Stimulated activated naive B cell treated with anti-CD40 and anti-IgM and Interleukin-4, amounts not matched to agents 10 μg/mL and 1 μg/mL and 100 μg/mL, for 72 hours (primary cell): ENCODE measurements at regions not wholly inside any gene's neighbourhood (a gene's known extent, or its start where the extent isn't known, plus 50 kb on each side); places are given as distances from the start of the nearest gene placed in this dataset.
"Not testable (repeated sequence)": the region's sequence is repeated elsewhere in the genome, so short reads cannot be mapped to it uniquely, and the experiment has no call there.

ENCODE experiments used
- ATAC-seq, 2 donors: fragments of 150-1000 bp; cut with Tn5 transposase; replicated peaks; 2 replicates each; pipeline ENCODE4 v1.10.0; 2021; ENCODE audit warnings: moderate library complexity in 1 of 2
- DNase-seq: peaks from one replicate; pipeline ENCODE4 v3.0.0; 2021
- H3K27ac Mint-ChIP-seq: one replicate; pipeline ENCODE4 v1.8.0; 2022; ENCODE audit warnings: mild to moderate bottlenecking, mixed read lengths
- H3K27me3 Mint-ChIP-seq, 2 donors: one replicate each; pipeline ENCODE4 v1.8.0; 2022; ENCODE audit warnings: mixed read lengths in 2 of 2
- H3K36me3 Mint-ChIP-seq, 2 donors: one replicate each; pipeline ENCODE4 v1.8.0; 2022; ENCODE audit warnings: mixed read lengths in 2 of 2, mild to moderate bottlenecking in 1 of 2
- H3K4me1 Mint-ChIP-seq, 2 donors: one replicate each; pipeline ENCODE4 v1.8.0; 2022; ENCODE audit warnings: mixed read lengths in 2 of 2, mild to moderate bottlenecking in 1 of 2
- H3K4me3 Mint-ChIP-seq, 2 donors: one replicate each; pipeline ENCODE4 v1.8.0; 2022; ENCODE audit warnings: mild to moderate bottlenecking in 2 of 2, mixed read lengths in 2 of 2, moderate library complexity in 1 of 2
- H3K9me3 Mint-ChIP-seq, 2 donors: one replicate each; pipeline ENCODE4 v1.8.0; 2022; ENCODE audit warnings: mixed read lengths in 2 of 2, mild to moderate bottlenecking in 1 of 2

- H3K36me3 Mint-ChIP-seq, H3K27ac Mint-ChIP-seq, ATAC-seq, H3K4me3 Mint-ChIP-seq, H3K9me3 Mint-ChIP-seq, H3K4me1 Mint-ChIP-seq, DNase-seq: not testable (repeated sequence)
- peaks cover 14 to 16% of the 10 kb centered on the region in 2 donors for H3K27me3 Mint-ChIP-seq
Observed at GRCh38 chr2:91742973-91743490, 3051.6 kb downstream of the RPIA start.

- ATAC-seq, result peak in 1 of 2 donors; percentile 23
- not testable (repeated sequence) for H3K36me3 Mint-ChIP-seq, DNase-seq, H3K4me3 Mint-ChIP-seq, H3K27ac Mint-ChIP-seq, H3K4me1 Mint-ChIP-seq
- peaks cover 21 to 23% of the 10 kb centered on the region in 2 donors for H3K27me3 Mint-ChIP-seq
- H3K9me3 Mint-ChIP-seq, result peaks cover 6 to 11% of the 10 kb centered on the region in 2 donors
Observed at GRCh38 chr2:91743910-91744309, 3052.4 kb downstream of the RPIA start.

- Mint-ChIP-seq H3K27me3 (peaks cover 28% of the 10 kb centered on the region in 2 donors), H3K9me3 (peaks cover 6 to 11% of the 10 kb centered on the region in 2 donors)
- not testable (repeated sequence) for DNase-seq, ATAC-seq, H3K4me1 Mint-ChIP-seq, H3K36me3 Mint-ChIP-seq, H3K4me3 Mint-ChIP-seq, H3K27ac Mint-ChIP-seq
Observed at GRCh38 chr2:91744700-91745141, 3053.2 kb downstream of the RPIA start.

- Mint-ChIP-seq H3K9me3 (peaks cover 6% of the 10 kb centered on the region in 2 donors), H3K27ac (no peak overlapping the region), H3K4me1 (no peaks in the 10 kb centered on the region), H3K36me3 (peaks cover 4 to 5% of the 10 kb centered on the region in 2 donors), H3K4me3 (no peak overlapping the region), H3K27me3 (peaks cover 17 to 19% of the 10 kb centered on the region in 2 donors)
- no peak for DNase-seq
- peak; percentile 48 to 53 for ATAC-seq
Observed at GRCh38 chr2:91748902-91749301, 3057.4 kb downstream of the RPIA start.

GRCh38 chr2:91749665-91750064 lies 3058.2 kb downstream of the RPIA start:
- H3K9me3 Mint-ChIP-seq, DNase-seq, ATAC-seq, H3K27ac Mint-ChIP-seq, H3K36me3 Mint-ChIP-seq, H3K4me1 Mint-ChIP-seq, H3K4me3 Mint-ChIP-seq: not testable (repeated sequence)
- peaks cover 17 to 19% of the 10 kb centered on the region in 2 donors for H3K27me3 Mint-ChIP-seq

GRCh38 chr2:91759361-91759941 lies 3068.0 kb downstream of the RPIA start:
- H3K36me3 Mint-ChIP-seq, H3K27ac Mint-ChIP-seq, H3K27me3 Mint-ChIP-seq, H3K4me3 Mint-ChIP-seq, H3K9me3 Mint-ChIP-seq, H3K4me1 Mint-ChIP-seq, DNase-seq: not testable (repeated sequence)
- peak; percentile 45 to 47 for ATAC-seq

GRCh38 chr2:91760672-91761071 lies 3069.2 kb downstream of the RPIA start:
- not testable (repeated sequence) for H3K4me1 Mint-ChIP-seq, ATAC-seq, H3K4me3 Mint-ChIP-seq, H3K9me3 Mint-ChIP-seq, DNase-seq, H3K27ac Mint-ChIP-seq, H3K36me3 Mint-ChIP-seq, H3K27me3 Mint-ChIP-seq

- H3K27me3 Mint-ChIP-seq, result peaks cover 9 to 11% of the 10 kb centered on the region in 2 donors
- not testable (repeated sequence) for DNase-seq, H3K36me3 Mint-ChIP-seq, H3K4me1 Mint-ChIP-seq, H3K27ac Mint-ChIP-seq, H3K4me3 Mint-ChIP-seq, ATAC-seq, H3K9me3 Mint-ChIP-seq
Observed at GRCh38 chr2:91762312-91762711, 3070.8 kb downstream of the RPIA start.

GRCh38 chr2:91763710-91764109 lies 3072.2 kb downstream of the RPIA start:
- not testable (repeated sequence) for H3K4me1 Mint-ChIP-seq, DNase-seq, H3K27ac Mint-ChIP-seq, H3K36me3 Mint-ChIP-seq, H3K9me3 Mint-ChIP-seq, H3K27me3 Mint-ChIP-seq, H3K4me3 Mint-ChIP-seq, ATAC-seq

GRCh38 chr2:91764581-91765002 lies 3073.1 kb downstream of the RPIA start:
- H3K36me3 Mint-ChIP-seq, H3K27ac Mint-ChIP-seq, H3K27me3 Mint-ChIP-seq, H3K9me3 Mint-ChIP-seq, DNase-seq, H3K4me3 Mint-ChIP-seq, ATAC-seq, H3K4me1 Mint-ChIP-seq: not testable (repeated sequence)

- not testable (repeated sequence) for H3K36me3 Mint-ChIP-seq, H3K4me3 Mint-ChIP-seq, H3K27me3 Mint-ChIP-seq, H3K9me3 Mint-ChIP-seq, H3K4me1 Mint-ChIP-seq, DNase-seq, H3K27ac Mint-ChIP-seq
- ATAC-seq, result peak in 1 of 2 donors; percentile 29
Observed at GRCh38 chr2:91765018-91765754, 3073.7 kb downstream of the RPIA start.

GRCh38 chr2:91766349-91767048 lies 3075.0 kb downstream of the RPIA start:
- H3K27ac Mint-ChIP-seq, DNase-seq: not testable (repeated sequence)

GRCh38 chr2:91768301-91768700 lies 3076.8 kb downstream of the RPIA start:
- H3K36me3 Mint-ChIP-seq, ATAC-seq, DNase-seq, H3K4me3 Mint-ChIP-seq, H3K27me3 Mint-ChIP-seq, H3K9me3 Mint-ChIP-seq, H3K4me1 Mint-ChIP-seq, H3K27ac Mint-ChIP-seq: not testable (repeated sequence)

More at GRCh38 chr2:91766349-91767048, 3075.0 kb downstream of the RPIA start:
- not testable (repeated sequence) for H3K36me3 Mint-ChIP-seq, H3K9me3 Mint-ChIP-seq, ATAC-seq, H3K4me1 Mint-ChIP-seq, H3K27me3 Mint-ChIP-seq, H3K4me3 Mint-ChIP-seq

- peaks cover 8 to 11% of the 10 kb centered on the region in 2 donors for H3K27me3 Mint-ChIP-seq
- H3K36me3 Mint-ChIP-seq, H3K4me3 Mint-ChIP-seq, DNase-seq, H3K27ac Mint-ChIP-seq, H3K9me3 Mint-ChIP-seq, ATAC-seq, H3K4me1 Mint-ChIP-seq: not testable (repeated sequence)
Observed at GRCh38 chr2:91768997-91769396, 3077.5 kb downstream of the RPIA start.
